ENCODE measurements at regions not wholly inside any gene's neighbourhood (a gene's known extent, or its start where the extent isn't known, plus 50 kb on each side); places are given as distances from the start of the nearest gene placed in this dataset.

- TF ChIP-seq CTCF (conservative IDR thresholded peaks at IDR 0.05 in 1 of 2, IDR thresholded peaks at IDR 0.05 in 1 of 2; ENCODE audit: extremely low read depth in 1 of 2, insufficient read depth in 1 of 2, low read depth in 1 of 2, low read length in 2 of 2) (no peak), EZH2 (IDR thresholded peaks at IDR 0.05; ENCODE audit: borderline replicate concordance, low read length) (no peak)
Measured at GRCh38 chr6:1238040-1238439, 73.9 kb upstream of the FOXQ1 start.

Measured in mammary epithelial cell (primary cell).